MV-4-11 (cell line): ENCODE measurements at regions not wholly inside any gene's neighbourhood (a gene's known extent, or its start where the extent isn't known, plus 50 kb on each side); places are given as distances from the start of the nearest gene placed in this dataset.
A peak's percentile ranks its signal among the peaks of the same experiment; 100 is the strongest.

ENCODE experiments used
- DNase-seq: peaks from one replicate; lab custom pipeline; 2025; lab: John Stamatoyannopoulos, UW

GRCh38 chr5:124263680-124264491 lies 482.6 kb downstream of the ZNF608 start:
- DNase-seq = no peak

DNA sequence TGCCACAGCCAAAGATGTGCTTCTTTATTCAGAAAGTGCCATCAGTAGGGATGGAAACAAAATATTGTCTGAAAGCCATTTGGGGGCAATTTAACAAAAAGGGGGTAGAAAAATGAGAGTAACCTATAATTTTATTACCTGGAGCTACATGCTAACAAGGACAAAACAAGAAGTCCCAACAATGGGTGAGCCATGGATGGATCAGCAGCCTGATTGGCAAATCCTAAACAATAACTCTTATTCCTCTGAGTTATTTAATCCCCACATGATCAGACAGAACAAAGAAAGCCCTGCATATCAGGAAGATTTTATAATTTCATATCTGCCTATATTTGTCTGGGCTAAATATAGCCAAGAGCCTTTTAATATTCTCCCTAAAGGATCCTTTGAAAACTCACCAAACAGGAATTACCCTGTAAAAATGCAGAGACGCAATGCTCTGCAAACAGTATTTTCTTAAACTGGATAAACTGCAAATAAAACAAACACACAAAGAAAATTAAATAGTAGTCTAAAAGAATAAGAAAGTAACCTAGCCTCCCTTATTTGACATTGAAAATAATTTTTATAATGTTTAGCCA lies 483.4 kb downstream of the ZNF608 start:
- DNase-seq = no peak

GRCh38 chr5:124262470-124262869 lies 484.0 kb downstream of the ZNF608 start:
- DNase-seq = no peak

GRCh38 chr5:124261848-124262247 lies 484.6 kb downstream of the ZNF608 start:
- DNase-seq = no peak

DNA sequence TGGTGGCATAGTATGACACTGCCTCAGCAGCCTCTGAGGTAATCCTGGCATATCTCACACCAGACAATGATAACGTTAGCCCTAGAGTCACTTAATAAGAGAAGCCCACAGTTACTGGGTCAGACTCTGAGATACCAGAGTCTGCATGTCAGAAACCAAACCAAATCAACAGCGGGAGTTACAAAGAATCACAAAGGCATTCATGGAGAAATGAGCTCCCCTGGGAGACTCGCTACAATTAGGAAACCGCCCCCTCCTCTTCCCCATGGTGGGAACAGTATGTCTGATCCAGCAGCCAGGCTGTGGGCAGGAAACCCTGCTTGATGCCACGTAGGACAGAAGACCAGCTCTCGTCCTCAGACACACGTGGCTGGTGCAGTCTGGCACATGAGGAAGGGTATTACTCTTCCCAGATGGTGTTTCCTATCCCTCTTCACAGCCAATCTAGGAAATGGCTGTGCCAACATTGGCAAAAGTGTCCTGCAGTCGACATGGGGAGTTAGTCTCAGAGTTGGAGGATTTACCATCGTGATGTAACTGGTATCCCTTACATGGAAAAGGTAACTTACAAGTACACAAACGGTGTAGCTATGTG lies 485.4 kb downstream of the ZNF608 start:
- no peak for DNase-seq

- DNase-seq = no peak
Measured at GRCh38 chr5:124259017-124259416, 487.4 kb downstream of the ZNF608 start.

DNA sequence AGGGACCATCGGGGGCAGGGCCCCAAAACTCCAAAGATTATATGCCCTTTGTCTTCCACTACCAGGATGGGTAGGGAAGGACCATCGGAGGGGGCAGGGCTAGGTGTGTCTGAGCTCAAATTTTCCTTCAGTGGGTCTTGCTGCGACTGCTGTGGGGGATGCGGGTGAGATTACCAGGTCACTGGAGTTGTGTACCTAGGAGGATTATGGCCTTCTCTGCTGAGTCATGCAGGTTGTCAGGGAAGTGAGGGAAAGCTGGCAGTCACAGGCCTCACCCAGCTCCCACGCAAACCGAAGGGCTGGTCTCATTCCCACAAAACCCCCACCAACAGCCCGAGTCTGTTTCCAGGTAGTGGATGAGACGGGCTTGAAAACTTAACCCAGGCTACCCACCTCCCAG lies 489.4 kb downstream of the ZNF608 start:
- no peak for DNase-seq

GRCh38 chr5:124253203-124253810 lies 493.1 kb downstream of the ZNF608 start:
- DNase-seq = no peak

DNA sequence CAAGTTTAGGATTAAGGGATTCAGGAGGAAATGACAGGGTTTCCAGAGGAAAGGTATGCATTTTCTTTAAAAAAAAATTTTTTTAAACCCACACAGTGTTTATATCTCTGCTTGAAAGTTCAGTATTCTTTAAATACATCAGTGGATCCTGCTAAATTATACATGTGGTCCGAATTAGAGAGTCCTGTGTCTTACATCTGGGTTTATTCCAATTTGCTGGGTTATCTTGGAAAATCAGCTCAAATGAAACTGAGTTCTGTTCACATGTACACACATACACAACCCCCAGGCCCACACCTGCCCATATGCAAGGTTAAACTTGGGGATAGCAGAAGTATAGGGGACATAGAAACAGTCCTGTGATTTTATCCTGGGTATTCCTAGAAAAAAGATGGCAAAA lies 493.7 kb downstream of the ZNF608 start:
- no peak for DNase-seq

DNA sequence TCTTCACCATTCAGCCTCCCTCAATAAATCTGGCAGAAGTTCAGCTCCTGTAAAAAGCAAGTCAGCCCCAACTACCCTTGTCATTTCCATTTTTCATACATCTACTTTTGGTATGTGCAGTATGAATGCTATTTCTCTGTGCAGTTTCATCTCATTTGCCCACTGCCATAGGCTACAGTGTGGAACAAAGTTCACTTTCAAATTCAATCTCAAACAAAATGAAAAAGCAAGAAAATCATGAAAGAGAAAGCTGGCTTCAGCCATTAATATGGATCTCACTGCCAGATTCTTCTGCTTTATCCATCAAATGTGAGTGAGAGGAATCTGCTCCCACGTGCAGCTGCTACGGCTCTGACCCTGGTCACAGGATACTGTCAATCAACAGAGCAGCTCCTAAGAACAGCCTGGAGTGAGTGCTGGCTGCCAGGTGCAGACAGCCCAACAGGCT lies 494.2 kb downstream of the ZNF608 start:
- DNase-seq = no peak

DNA sequence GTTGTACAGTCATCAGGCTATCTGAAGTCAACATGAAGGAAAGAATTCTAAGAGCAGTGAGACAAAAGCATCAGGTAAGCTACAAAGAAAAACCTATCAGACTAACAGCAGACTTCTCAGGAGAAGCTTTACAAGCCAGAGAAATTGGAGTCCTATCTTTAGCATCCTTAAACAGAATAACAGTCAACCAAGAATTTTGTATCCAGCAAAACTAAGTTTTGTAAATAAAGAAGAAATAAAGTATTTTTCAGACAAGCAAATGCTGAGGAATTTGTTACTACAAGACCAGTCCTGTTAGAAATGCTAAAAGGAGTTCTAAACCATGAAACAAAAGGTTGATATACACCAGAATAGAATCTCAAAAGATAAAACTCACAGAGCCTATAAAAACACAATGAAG lies 501.2 kb downstream of the ZNF608 start:
- no peak for DNase-seq

DNA sequence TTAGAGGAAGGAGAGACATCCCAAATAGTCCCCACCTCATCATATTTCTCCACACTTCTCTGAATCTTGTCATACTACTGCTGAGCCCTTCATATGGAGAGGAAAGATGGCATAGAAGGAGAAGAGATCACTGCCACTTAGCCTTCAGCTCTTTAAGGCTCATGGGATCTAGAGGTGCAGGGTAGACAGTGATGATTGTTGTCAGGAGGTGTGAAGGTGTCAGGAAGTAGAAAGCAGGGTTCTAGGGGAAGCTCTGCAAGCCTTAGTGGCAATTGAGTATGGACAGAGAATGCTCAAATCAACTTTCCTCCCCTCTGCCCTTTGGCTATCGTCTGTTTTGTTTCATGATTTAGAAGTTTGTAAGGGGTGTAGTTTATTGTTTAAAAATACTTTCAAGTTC lies 505.7 kb downstream of the ZNF608 start:
- DNase-seq = no peak

GRCh38 chr5:124239572-124239971 lies 506.9 kb downstream of the ZNF608 start:
- peak; percentile 2 for DNase-seq

DNA sequence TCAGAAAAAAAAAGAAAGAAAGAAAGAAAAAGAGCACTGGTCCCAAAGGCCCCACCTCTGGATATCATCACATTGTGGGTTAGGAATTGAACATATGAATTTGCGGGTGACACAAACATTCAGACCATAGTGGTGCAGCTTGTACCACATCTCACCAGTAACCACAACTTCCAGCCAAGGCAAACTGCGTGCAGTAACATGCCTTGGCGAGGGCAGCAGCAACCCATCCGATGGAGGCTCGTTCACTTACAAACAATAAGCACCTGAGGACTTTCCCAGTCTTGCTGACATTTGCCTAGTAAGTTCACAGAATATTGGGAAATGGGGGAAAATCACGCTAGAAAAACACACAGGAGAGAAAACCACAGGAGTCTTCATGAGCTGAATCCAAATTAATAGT lies 508.1 kb downstream of the ZNF608 start:
- no peak for DNase-seq

- DNase-seq = no peak
Measured at GRCh38 chr5:124237206-124237695, 509.2 kb downstream of the ZNF608 start.

DNA sequence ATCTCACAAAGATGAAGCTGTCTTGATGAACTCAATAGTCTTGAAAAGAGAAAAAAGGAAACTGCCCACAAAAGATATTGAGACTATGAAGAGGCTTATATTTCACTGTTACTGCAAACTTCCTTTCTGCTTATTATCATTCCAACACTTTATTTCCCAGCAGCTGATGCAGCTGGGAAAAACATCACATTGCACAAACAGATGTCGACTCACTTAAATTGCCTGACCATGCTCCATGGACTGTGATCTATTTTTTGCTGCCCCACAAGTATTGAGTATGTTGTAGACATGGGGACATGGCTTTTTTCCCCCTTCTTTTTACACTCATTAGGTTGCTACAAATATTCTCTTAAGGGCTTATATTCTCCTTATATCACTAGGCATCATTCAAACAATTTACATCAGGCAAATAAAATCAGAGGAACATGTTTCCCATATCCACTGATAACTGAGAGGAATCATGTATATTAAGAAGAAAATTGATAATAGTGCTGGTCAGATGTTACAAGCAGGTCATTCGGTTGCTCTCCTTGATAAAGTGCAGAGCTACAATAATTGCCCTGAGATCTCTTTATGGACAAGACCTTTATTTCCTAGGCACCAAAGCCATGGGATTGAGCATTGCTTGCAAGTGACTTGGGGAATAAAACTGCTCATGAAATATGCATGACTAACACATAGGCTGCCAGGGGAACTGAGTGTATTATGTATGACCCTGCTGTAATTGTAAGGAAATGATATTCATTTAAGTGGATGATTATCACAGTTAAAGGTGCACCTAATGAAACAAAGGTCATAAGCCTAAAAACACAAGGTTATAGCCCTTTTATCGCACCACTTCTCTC lies 509.9 kb downstream of the ZNF608 start:
- no peak for DNase-seq

DNA sequence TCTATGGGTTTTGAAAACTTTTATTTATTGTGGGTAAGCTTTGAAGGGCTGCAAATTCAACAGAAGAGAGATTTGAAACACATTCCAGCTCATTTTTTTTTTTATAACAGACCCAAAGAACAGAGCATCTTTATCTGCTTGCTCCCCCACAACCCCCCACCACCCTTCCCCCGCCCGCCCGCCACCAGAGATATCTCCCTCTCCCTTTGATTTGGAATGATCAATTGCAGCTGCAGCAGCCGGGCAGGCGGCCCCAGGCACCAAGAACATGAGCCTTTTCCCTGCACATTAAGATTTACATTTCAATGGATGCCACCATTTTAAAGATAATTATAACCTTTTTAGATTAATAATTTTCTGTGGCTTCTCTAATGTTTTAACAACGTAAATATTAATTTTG lies 510.9 kb downstream of the ZNF608 start:
- DNase-seq = no peak

DNA sequence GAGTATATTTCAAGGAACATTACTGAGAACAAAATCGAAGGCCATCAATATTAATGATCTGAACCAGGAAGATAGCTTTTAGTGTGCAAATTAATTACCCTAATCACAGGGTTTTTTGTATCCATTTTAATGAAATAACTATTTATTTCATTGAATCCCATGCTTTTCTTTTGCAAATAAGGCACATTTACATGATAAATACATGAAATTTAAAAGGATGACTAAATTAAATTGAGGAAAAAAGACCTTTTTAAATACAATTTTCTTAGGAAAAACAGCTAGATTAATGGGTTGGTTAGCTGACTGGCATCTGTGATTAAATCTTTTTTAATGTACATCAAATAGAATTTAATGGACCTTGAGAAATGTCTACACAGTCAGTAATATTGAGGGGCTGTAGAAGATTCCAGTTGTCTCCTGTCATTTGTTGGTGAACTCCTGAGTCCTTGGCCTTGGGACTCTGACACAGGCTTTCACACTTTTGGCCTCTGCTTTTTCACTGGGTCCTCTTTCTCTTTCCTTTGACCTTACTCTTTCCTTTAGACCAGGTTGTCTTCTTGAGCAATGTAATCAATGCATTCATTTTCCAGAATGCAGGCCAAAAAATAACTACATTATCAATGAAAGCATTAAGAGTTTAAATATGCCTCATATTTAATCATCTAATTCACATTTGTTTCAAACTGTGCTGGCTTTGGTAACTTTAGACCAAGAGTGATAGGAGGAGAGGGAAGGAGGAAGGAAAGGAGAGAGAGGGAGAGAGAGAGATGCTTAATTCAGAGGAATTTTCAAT lies 511.5 kb downstream of the ZNF608 start:
- DNase-seq = no peak

- no peak for DNase-seq
Measured at GRCh38 chr5:124234022-124234769, 512.2 kb downstream of the ZNF608 start.

- DNase-seq = peak; percentile 55
Measured at GRCh38 chr5:124232515-124232914, 513.9 kb downstream of the ZNF608 start.
